Fibroblast of upper back skin (primary cell): ENCODE measurements at regions not wholly inside any gene's neighbourhood (a gene's known extent, or its start where the extent isn't known, plus 50 kb on each side); places are given as distances from the start of the nearest gene placed in this dataset.

Source experiments
- DNase-seq: peaks from one replicate; pipeline ENCODE4 v3.0.0-alpha.2; 2013

DNA sequence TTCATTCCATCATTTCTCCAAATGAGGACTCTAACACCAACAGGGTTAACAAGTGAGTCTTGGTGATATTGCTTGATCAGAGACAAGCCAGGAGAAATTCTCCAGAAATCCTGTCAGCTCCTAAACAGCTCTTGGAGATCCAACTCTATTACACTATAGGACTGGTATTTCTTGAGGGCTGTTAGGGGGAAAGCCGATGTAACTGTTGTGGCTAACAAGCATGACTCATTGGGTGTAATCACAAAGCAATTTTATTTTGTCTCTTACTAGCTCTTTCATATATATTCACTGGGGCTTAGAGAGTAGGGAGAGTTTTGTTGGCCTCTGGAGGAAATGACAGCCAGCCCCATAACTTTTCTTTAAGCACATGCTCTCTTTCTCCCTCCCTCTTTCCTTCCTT, 613.7 kb upstream of the USP9Y start:
- peak; percentile 14 for DNase-seq
